Hematopoietic multipotent progenitor cell (in vitro differentiated cells): ENCODE measurements at regions not wholly inside any gene's neighbourhood (a gene's known extent, or its start where the extent isn't known, plus 50 kb on each side); places are given as distances from the start of the nearest gene placed in this dataset. TPM values are rescaled to one million over a fixed set of nuclear protein-coding genes. Genes with fewer than 3 reads are reported as not detected.

Experiments
- DNase-seq, 3 donors: peaks; one replicate each; pipeline ENCODE4 v3.0.0-alpha.2; 2011 to 2015; ENCODE audit warnings: low read depth in 2 of 3, low spot score in 2 of 3
- small RNA-seq: library from RNA; depleted of rRNA; stranded (forward); fragments of <200 nt; gene quantifications from one replicate; pipeline ENCODE3, GENCODE V24; 2012

- no peak for DNase-seq
Observed at GRCh38 chr4:65738134-65738533, 67.8 kb upstream of the EPHA5 start.

- no peak for DNase-seq
Observed at GRCh38 chr4:65737672-65738071, 67.4 kb upstream of the EPHA5 start.

GRCh38 chr4:65724973-65725372, 54.7 kb upstream of the EPHA5 start:
- no peak for DNase-seq

Small RNA genes in the stretch of these regions (small RNA-seq; reads per million reads assigned to genes)
- gene MIR1269A, result not detected
- 3.2 reads per million, percentile 80 among the genes with 10 or more reads in this experiment for gene RNU2-40P
- not detected for gene RNU6-699P
